Spinal cord (tissue), 9 donors: ENCODE measurements at regions not wholly inside any gene's neighbourhood (a gene's known extent, or its start where the extent isn't known, plus 50 kb on each side); places are given as distances from the start of the nearest gene placed in this dataset.
"Not testable (repeated sequence)": the region's sequence is repeated elsewhere in the genome, so short reads cannot be mapped to it uniquely, and the experiment has no call there.

Experiments
- DNase-seq, 6 donors: peaks; one replicate each; pipeline versions ENCODE4 v3.0.0 to v3.0.0-alpha.2; 2013 to 2015; ENCODE audit warnings: low spot score in 6 of 6, low read depth in 4 of 6
- H3K27ac ChIP-seq: one replicate; pipeline ENCODE4 v1.5.1; 2013; ENCODE audit warnings: low read depth, low read length, control low read depth
- H3K27me3 ChIP-seq: one replicate; pipeline ENCODE4 v1.6.1; 2013; ENCODE audit warnings: low read length; ENCODE audit not compliant: control insufficient read depth, insufficient read depth
- H3K36me3 ChIP-seq: one replicate; pipeline ENCODE4 v1.6.1; 2013; ENCODE audit warnings: low read length; ENCODE audit not compliant: control insufficient read depth, insufficient read depth
- H3K4me1 ChIP-seq: one replicate; pipeline ENCODE4 v1.6.1; 2013; ENCODE audit warnings: low read length; ENCODE audit not compliant: control insufficient read depth, insufficient read depth
- H3K4me3 ChIP-seq: one replicate; pipeline ENCODE4 v1.5.1; 2013; ENCODE audit warnings: low read depth, low read length, control low read depth
- H3K9me3 ChIP-seq: one replicate; pipeline ENCODE4 v1.6.1; 2013; ENCODE audit warnings: low read length; ENCODE audit not compliant: control insufficient read depth, insufficient read depth
- WGBS: methylation state at CpG from one replicate; pipeline ENCODE4 v1.1.5; 2013; ENCODE audit warnings: missing lambda C conversion rate; ENCODE audit not compliant: insufficient coverage; 5-methylcytosine and 5-hydroxymethylcytosine counted together
- donor health status: healthy.

- H3K4me1 ChIP-seq, result no peaks in the 10 kb centered on the region
- no peaks in the 10 kb centered on the region for H3K9me3 ChIP-seq
- 0% methylated on average over 1 of the region's 2 CpGs for WGBS
- DNase-seq, result no peak
- H3K36me3 ChIP-seq, result no peaks in the 10 kb centered on the region
- H3K4me3 ChIP-seq, result no peak overlapping the region
- peaks cover 3% of the 10 kb centered on the region for H3K27me3 ChIP-seq
- H3K27ac ChIP-seq, result no peak overlapping the region
Observed at GRCh38 chrX:34521563-34521962, 135.5 kb downstream of the TMEM47 start.

DNA sequence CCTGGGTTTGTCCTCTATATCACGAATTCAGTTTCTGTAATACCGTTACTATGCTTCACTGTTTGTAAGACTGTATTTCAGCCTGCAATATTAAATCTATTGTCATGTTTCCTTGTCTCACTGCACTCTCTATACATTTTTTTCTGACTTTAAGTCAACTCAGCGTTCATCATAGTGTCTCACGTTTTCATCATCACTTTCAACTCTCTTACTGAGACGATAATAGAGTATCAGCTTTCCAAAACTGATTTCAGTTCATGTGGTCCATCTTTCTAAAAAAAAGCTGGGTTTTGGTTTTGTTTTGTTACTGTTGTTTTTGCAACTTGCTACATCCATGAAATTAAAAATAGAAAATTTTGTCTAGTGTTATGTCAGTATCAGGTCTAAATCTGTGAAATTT is 147.7 kb downstream of the TMEM47 start:
- Histone ChIP-seq H3K27me3 (no peaks in the 10 kb centered on the region), H3K27ac (no peak overlapping the region), H3K36me3 (no peaks in the 10 kb centered on the region), H3K4me1 (no peaks in the 10 kb centered on the region), H3K9me3 (no peaks in the 10 kb centered on the region), H3K4me3 (no peak overlapping the region)
- DNase-seq, result no peak
- 69% methylated on average over 3 of the region's 5 CpGs for WGBS

GRCh38 chrX:34503119-34503518 is 154.0 kb downstream of the TMEM47 start:
- no peaks in the 10 kb centered on the region for H3K9me3 ChIP-seq
- no peaks in the 10 kb centered on the region for H3K36me3 ChIP-seq
- no peak overlapping the region for H3K4me3 ChIP-seq
- no CpG with 5 or more reads among the region's 3 CpGs for WGBS
- H3K27me3 ChIP-seq, result no peaks in the 10 kb centered on the region
- no peak for DNase-seq
- no peak overlapping the region for H3K27ac ChIP-seq
- H3K4me1 ChIP-seq, result no peaks in the 10 kb centered on the region

DNA sequence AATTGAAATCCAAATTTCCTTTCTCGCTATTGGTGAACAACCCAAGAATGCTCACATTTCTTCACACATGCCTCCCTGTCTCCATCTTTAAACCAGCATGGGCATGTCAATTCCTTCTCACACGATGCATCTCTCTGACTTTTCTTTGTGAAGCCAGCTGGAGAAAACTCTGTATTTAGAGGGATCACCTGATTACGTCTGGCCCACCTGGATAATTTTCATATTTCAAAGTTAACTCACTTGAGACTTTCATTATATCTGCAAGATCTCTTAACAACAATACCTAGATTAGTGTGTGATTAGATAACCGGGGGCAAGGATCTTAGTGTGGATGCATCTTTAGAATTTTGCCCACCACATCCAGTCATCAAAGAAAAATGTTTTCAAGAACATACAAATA is 164.0 kb downstream of the TMEM47 start:
- no peaks in the 10 kb centered on the region for H3K9me3 ChIP-seq
- no peak for DNase-seq
- H3K4me3 ChIP-seq, result no peak overlapping the region
- no peaks in the 10 kb centered on the region for H3K36me3 ChIP-seq
- H3K27me3 ChIP-seq, result no peaks in the 10 kb centered on the region
- H3K27ac ChIP-seq, result no peak overlapping the region
- WGBS, result 22% methylated on average over 1 of the region's 4 CpGs
- H3K4me1 ChIP-seq, result no peaks in the 10 kb centered on the region

GRCh38 chrX:34491126-34491525 is 166.0 kb downstream of the TMEM47 start:
- H3K4me1 ChIP-seq, result no peaks in the 10 kb centered on the region
- WGBS, result no CpG with 5 or more reads among the region's 2 CpGs
- H3K27ac ChIP-seq, result no peak overlapping the region
- peaks cover under 1% of the 10 kb centered on the region for H3K27me3 ChIP-seq
- no peak overlapping the region for H3K4me3 ChIP-seq
- DNase-seq, result peak in 1 of 6 donors; percentile 1
- H3K9me3 ChIP-seq, result no peaks in the 10 kb centered on the region
- no peaks in the 10 kb centered on the region for H3K36me3 ChIP-seq

- H3K4me3 ChIP-seq, result no peak overlapping the region
- H3K27me3 ChIP-seq, result peaks cover 2% of the 10 kb centered on the region
- no peaks in the 10 kb centered on the region for H3K4me1 ChIP-seq
- no peak for DNase-seq
- no peaks in the 10 kb centered on the region for H3K9me3 ChIP-seq
- H3K27ac ChIP-seq, result no peak overlapping the region
- no peaks in the 10 kb centered on the region for H3K36me3 ChIP-seq
Observed at GRCh38 chrX:34487364-34487763, 169.7 kb downstream of the TMEM47 start.

DNA sequence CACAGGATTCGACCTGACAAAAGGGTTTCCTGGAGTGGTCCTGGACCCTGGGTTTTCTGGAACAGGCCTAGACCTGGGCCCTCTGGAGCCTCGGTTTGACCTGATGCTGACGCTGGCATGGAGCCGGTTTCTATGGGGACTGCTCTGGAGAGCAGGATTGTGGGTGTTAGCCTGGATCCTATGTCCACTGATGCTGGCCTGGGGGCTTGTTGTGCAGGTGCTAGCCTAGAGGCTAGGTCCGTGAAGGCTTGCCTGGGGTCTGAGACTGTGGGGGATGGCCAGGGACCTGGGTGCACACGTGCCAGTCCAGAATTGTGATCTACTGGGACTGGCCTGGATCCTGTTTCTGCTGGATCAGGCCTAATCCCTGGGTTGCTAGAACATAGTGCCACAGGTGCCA is 173.1 kb downstream of the TMEM47 start:
- Histone ChIP-seq H3K27ac (no peak overlapping the region), H3K9me3 (no peaks in the 10 kb centered on the region)

GRCh38 chrX:34470507-34470906 is 186.6 kb downstream of the TMEM47 start:
- H3K27me3 ChIP-seq, result peaks cover 2% of the 10 kb centered on the region
- no peaks in the 10 kb centered on the region for H3K9me3 ChIP-seq
- H3K27ac ChIP-seq, result no peak overlapping the region
- H3K4me1 ChIP-seq, result no peaks in the 10 kb centered on the region
- no peaks in the 10 kb centered on the region for H3K36me3 ChIP-seq
- H3K4me3 ChIP-seq, result no peak overlapping the region
- no peak for DNase-seq
- WGBS, result no CpG with 5 or more reads among the region's 1 CpG

More for the DNA sequence above, 173.1 kb downstream of the TMEM47 start:
- no peak for DNase-seq
- peaks cover 2% of the 10 kb centered on the region for H3K27me3 ChIP-seq
- H3K4me1 ChIP-seq, result no peaks in the 10 kb centered on the region
- H3K4me3 ChIP-seq, result no peak overlapping the region
- no peaks in the 10 kb centered on the region for H3K36me3 ChIP-seq
- WGBS, result 75% methylated on average over 6 of the region's 6 CpGs

- H3K27ac ChIP-seq, result no peak overlapping the region
- no peak overlapping the region for H3K4me3 ChIP-seq
- H3K4me1 ChIP-seq, result no peaks in the 10 kb centered on the region
- DNase-seq, result no peak
- peaks cover 2% of the 10 kb centered on the region for H3K27me3 ChIP-seq
- H3K9me3 ChIP-seq, result no peaks in the 10 kb centered on the region
- WGBS, result no CpG with 5 or more reads among the region's 3 CpGs
- no peaks in the 10 kb centered on the region for H3K36me3 ChIP-seq
Observed at GRCh38 chrX:34467437-34467836, 189.6 kb downstream of the TMEM47 start.

DNA sequence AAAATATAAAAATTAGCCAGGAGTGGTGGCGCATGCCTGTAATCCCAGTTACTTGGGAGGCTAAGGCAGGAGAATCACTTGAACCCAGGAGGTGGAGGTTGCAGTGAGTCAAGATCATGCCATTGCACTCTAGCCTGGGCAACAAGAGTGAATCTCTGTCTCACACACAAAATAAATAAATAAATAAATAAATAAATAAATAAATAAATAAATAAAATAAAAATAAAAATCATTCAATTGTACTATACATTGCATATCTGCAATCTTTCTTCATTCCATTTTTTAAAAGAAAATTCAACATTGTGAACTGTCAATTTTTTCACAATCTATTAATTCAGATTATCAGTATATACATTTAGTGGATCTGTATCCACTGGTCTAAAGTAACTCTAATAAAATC is 193.9 kb downstream of the TMEM47 start:
- H3K4me1 ChIP-seq, H3K4me3 ChIP-seq, DNase-seq, H3K9me3 ChIP-seq, H3K36me3 ChIP-seq, H3K27ac ChIP-seq, H3K27me3 ChIP-seq: not testable (repeated sequence)
- WGBS, result no CpG with 5 or more reads among the region's 1 CpG
